NCI-H2196 (cell line): ENCODE measurements at regions not wholly inside any gene's neighbourhood (a gene's known extent, or its start where the extent isn't known, plus 50 kb on each side); places are given as distances from the start of the nearest gene placed in this dataset.

Experiments used
- DNase-seq: peaks from one replicate; lab custom pipeline; 2025; ENCODE audit not compliant: unreplicated experiment; lab: John Stamatoyannopoulos, UW

DNA sequence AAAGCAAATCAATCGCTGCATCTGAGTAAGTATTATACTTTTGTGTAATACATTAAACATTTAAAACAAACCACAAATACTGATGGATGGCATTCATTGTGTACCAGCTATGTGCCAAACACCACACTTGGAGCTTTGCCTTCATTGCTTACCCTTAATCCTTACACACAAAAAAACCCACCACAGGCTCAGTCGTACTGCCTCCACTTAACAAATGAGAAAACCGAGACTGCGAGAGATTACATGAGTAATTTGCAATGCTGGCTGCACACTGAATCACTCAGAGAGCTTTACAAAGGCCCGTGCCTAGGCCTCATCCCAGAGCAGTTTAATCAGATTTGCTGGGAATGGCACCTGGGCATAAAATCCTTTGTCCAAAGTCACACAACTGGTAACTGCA, 130.5 kb downstream of the EDN1 start:
- no peak for DNase-seq

GRCh38 chr6:12421596-12421995, 131.4 kb downstream of the EDN1 start:
- no peak for DNase-seq

DNA sequence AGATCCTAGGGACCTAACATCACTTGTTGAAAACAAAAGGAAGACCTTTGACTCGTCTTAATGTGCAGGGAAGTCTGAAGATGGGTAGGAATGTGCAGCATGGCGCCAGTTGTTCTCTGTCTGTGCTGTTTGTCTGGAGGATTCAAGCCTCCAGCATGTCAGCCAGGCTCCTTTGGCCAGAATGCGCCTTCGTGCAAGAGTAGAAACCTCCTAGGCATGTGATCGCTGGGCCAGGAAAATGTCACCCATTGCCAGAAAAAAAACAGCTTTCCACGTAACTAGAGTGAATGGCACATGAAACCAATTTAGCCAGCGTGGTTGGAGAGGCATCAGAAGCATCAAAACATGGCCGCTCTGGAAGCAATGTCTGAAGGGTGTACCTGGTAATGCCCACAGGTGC, 132.7 kb downstream of the EDN1 start:
- DNase-seq: no peak

- no peak for DNase-seq
These were observed 133.7 kb downstream of the EDN1 start for GRCh38 chr6:12423832-12424231.

DNA sequence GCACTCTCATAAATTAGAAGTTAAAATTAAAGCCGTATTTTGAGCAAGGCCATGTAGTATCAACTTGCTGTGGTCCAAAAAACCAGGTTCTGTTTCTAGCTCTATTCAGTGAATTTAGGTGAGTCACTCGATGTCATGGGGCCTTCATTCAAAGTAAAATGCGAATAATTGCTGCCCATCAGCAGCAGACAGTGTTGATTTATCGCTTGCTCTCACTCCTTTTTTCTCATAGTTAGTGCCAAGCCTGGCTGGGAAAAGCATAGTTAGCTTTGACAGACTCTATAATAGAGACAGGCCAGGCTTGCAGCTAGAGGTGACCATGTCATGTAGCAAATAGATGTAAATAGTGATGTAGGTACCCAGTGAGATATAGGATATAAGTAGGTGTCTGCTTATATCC, 136.0 kb downstream of the EDN1 start:
- DNase-seq: no peak

- no peak for DNase-seq
These were observed 140.9 kb downstream of the EDN1 start for GRCh38 chr6:12431023-12431422.

GRCh38 chr6:12436224-12436623, 146.1 kb downstream of the EDN1 start:
- DNase-seq: no peak

DNA sequence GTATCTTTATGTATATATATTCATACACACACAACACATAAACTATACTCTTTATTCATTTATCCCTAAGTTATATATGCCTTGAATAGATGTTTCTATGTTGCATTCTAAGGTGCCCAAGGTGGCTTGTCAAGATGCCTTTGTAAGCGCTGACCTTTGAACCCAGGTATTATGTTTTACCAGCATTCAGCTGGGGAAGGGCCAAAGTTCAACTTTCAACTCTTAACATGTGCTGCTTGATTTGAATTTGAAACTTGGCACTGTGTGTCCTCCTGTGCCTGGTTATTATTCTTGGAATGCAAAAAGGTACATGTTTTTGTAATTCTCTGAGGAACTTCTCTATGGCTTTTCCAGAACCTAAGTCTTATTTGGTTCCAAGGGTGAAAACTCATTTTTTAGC, 146.5 kb downstream of the EDN1 start:
- no peak for DNase-seq

- no peak for DNase-seq
These were observed 149.1 kb downstream of the EDN1 start for GRCh38 chr6:12439296-12439695.

- DNase-seq: no peak
These were observed 150.8 kb downstream of the EDN1 start for GRCh38 chr6:12440981-12441380.

DNA sequence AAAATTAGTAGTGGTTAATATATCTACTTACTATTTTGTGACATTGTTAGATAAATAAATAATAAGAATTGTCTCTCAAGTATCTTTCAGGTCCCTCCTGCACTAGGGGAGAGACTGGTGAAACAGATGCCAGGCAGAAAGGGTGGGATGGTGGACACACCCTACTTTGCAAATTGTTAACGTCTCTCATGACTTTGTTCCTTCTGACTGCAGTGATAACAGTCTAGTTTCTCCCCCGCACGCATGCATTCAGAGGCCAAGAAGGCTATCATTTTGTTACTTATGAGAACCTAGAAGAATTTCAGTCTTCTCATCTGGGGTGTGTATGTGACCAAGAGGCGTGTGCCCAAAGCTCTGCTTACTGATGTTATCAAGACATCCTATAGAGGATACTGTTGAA, 152.3 kb downstream of the EDN1 start:
- no peak for DNase-seq

DNA sequence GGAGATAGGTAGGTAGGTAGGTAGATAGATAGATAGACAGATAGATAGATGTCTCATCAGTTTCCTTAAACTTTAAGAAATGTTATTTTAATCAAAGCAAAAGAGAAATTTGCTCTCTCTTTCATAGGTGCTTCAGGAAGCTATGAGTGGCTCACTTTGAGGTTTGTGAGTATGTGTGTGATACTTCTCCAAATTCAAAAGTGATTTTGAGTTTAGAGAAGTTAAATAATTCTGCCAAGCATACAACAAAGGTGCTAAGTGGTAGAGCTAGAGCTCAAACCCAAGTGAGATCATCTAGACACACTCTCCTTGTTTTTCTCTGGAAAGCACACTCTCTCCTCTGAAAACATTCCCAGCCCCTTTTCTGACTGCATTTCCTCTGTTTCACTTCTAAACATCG, 156.2 kb downstream of the EDN1 start:
- no peak for DNase-seq

GRCh38 chr6:12449447-12449846, 159.3 kb downstream of the EDN1 start:
- DNase-seq: no peak

GRCh38 chr6:12450467-12450866, 160.3 kb downstream of the EDN1 start:
- no peak for DNase-seq

DNA sequence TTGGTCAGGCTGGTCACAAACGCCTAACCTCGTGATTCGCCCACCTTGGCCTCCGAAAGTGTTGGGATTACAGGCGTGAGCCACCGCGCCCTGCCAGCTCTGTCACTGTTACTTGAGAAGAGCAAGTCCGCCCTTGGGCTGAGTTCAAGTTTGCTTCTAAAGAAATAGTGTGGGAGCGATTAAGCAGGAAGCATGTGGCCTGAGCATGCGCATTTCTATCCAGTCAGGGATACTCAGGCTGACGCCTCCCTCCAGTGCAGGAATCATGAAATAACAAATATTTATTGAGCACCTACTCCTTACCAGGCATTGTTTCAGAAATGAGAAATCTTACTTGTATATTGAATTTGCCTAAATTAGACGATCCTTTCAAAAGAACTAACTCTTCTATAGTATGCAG, 166.2 kb downstream of the EDN1 start:
- DNase-seq: no peak

DNA sequence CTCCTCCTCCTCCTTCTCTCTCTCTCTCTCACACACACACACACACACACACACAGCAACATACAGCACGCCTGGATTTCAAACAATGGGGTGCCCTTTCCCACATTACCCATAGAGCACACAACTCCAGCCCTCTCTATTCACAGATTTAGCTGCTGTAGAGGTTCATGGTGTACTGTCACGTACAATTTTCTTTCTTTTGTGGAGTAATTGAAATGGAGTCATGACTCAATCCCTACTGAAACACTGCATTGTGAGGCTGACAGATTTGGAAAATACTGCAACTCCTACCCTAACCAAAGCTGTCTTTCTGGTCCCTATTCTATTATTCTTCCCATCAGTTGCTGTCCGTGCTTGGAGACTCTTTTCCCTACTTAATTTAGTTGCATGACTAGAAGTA, 166.9 kb downstream of the EDN1 start:
- DNase-seq: no peak

DNA sequence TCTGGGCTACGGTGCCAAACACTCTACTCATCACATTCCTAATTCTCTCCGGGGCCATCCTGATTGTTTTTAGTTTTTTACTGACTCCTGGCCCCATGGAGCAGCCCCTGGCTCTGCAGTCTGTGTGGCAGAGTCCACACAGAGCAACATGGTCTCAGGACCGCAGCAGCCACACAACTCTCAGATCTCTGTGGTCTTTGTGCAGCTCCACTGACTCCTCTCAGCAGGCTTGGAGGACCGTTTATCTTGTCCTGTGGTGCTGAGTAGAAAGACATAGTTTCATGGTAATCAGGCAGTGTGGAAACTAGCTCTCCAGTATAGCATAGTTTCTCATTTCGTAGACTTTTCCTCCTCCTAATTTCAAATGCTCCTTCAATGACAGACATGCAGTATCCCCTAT, 168.4 kb downstream of the EDN1 start:
- DNase-seq: no peak

GRCh38 chr6:12459945-12460661, 169.9 kb downstream of the EDN1 start:
- DNase-seq: no peak

DNA sequence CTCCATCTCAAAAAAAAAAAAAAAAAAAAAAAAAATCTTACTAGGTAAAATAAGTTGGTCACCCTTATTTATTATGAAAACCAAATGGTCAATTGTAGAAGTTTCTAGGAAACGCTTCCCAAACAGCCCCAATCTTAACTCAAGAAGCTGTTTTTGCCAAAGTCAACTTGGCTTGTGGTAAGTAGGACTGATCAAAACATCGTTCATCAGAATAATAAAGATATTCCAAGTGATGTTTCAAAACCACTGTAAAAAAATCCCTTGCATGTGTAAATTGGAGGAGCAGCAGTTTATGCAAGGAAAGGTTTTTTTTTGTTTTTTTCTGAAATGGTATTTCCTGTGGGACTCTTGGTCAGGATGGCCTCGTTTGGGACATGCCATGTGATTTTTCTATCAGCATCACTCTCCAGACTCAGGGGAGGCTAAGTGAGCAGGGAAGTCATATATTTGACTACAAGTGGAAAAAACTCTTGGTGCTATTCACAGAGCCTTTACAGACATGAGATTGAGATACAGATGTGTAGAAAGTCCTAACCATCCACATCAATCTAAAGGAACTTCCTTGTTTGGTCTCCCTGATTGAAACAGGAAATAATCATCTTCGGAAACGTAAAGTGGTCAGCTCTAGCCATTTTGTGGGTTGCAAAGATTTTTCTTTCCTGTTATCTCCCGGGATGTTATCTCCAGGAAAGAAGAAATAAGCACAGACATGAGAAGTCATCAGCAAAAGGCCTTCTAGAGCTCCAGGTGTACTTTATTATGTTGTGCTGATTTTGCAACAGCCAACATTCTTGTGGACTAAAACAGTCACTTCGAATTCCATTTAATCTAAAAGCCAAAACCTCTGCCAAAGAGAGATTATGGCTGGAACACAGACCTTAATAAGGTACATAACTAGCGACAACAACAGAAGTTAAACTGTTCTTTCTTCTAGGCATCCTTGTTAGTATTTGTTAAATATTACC, 177.8 kb downstream of the EDN1 start:
- no peak for DNase-seq

- DNase-seq: no peak
These were observed 182.5 kb downstream of the EDN1 start for GRCh38 chr6:12472601-12473038.

DNA sequence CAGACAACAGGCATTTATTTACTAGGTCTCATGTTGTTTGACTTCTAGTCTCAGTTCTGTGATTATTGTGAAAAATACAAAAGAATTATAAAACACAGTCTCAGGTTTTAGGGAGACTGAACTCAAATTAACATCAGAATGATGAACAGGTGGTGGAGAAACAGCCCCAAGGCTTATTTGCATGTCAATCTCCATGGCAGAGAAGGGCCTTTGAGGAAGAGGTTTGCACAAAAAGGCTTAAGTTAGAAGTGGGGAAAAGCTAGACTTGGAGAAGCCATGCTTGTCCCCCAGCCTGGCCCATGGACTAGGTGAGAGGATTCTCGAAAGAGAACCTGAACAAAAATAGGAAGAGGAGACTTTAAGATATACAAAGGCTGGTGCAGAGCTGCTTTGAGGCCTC, 183.3 kb downstream of the EDN1 start:
- no peak for DNase-seq
